Skeletal muscle tissue (tissue), 3 donors: ENCODE measurements at regions not wholly inside any gene's neighbourhood (a gene's known extent, or its start where the extent isn't known, plus 50 kb on each side); places are given as distances from the start of the nearest gene placed in this dataset.

Experiments used
- H3K27ac ChIP-seq: one replicate; pipeline ENCODE4 v1.7.0; 2013; ENCODE audit warnings: mild to moderate bottlenecking, low read depth, low read length, inconsistent platforms
- H3K27me3 ChIP-seq, 3 donors: one replicate each; pipeline ENCODE4 v1.7.0; 2013; ENCODE audit warnings: low read length in 3 of 3; ENCODE audit not compliant: control insufficient read depth in 3 of 3, insufficient read depth in 3 of 3
- H3K36me3 ChIP-seq, 3 donors: one replicate each; pipeline ENCODE4 v1.7.0; 2013; ENCODE audit warnings: low read length in 3 of 3; ENCODE audit not compliant: control insufficient read depth in 3 of 3, insufficient read depth in 3 of 3
- H3K4me1 ChIP-seq, 3 donors: one replicate each; pipeline ENCODE4 v1.7.0; 2013; ENCODE audit warnings: low read length in 3 of 3, mild to moderate bottlenecking in 3 of 3; ENCODE audit not compliant: control insufficient read depth in 3 of 3, insufficient read depth in 3 of 3
- H3K4me3 ChIP-seq, 3 donors: one replicate each; pipeline ENCODE4 v1.7.0; 2013; ENCODE audit warnings: low read length in 3 of 3
- H3K9ac ChIP-seq, 3 donors: one replicate each; pipeline ENCODE4 v1.7.0; 2013; ENCODE audit warnings: low read length in 3 of 3, mild to moderate bottlenecking in 3 of 3, moderate library complexity in 2 of 3, low read depth in 1 of 3
- H3K9me3 ChIP-seq, 3 donors: one replicate each; pipeline ENCODE4 v1.7.0; 2013; ENCODE audit warnings: low read length in 3 of 3; ENCODE audit not compliant: control insufficient read depth in 3 of 3
- donor health status: Osteomylitis.

- Histone ChIP-seq H3K4me1 (peaks cover 0 to 3% (median 0%) of the 10 kb centered on the region in 3 donors), H3K4me3 (no peak overlapping the region), H3K9me3 (no peaks in the 10 kb centered on the region), H3K27me3 (no peaks in the 10 kb centered on the region), H3K9ac (no peak overlapping the region), H3K36me3 (no peaks in the 10 kb centered on the region), H3K27ac (no peak overlapping the region)
These were observed 100.2 kb downstream of the TNFSF18 start for GRCh38 chr1:172950528-172950927.

GRCh38 chr1:172951730-172952365 is 98.9 kb downstream of the TNFSF18 start:
- Histone ChIP-seq H3K36me3 (no peaks in the 10 kb centered on the region), H3K4me3 (no peak overlapping the region), H3K27me3 (no peaks in the 10 kb centered on the region), H3K9ac (no peak overlapping the region), H3K4me1 (peaks cover 0 to 3% (median 0%) of the 10 kb centered on the region in 3 donors), H3K9me3 (no peaks in the 10 kb centered on the region), H3K27ac (no peak overlapping the region)

- peaks cover 0 to 3% (median 0%) of the 10 kb centered on the region in 3 donors for H3K4me1 ChIP-seq
- H3K27me3 ChIP-seq: no peaks in the 10 kb centered on the region
- no peaks in the 10 kb centered on the region for H3K36me3 ChIP-seq
- H3K4me3 ChIP-seq: no peak overlapping the region
- no peak overlapping the region for H3K9ac ChIP-seq
- no peaks in the 10 kb centered on the region for H3K9me3 ChIP-seq
- H3K27ac ChIP-seq: no peak overlapping the region
These were observed 98.2 kb downstream of the TNFSF18 start for GRCh38 chr1:172952516-172952915.

- no peaks in the 10 kb centered on the region for H3K27me3 ChIP-seq
- no peaks in the 10 kb centered on the region for H3K4me1 ChIP-seq
- H3K9ac ChIP-seq: no peak overlapping the region
These were observed 96.1 kb downstream of the TNFSF18 start for GRCh38 chr1:172954476-172955150.

GRCh38 chr1:172955161-172955815 is 95.5 kb downstream of the TNFSF18 start:
- H3K27ac ChIP-seq: no peak overlapping the region
- H3K27me3 ChIP-seq: no peaks in the 10 kb centered on the region
- H3K9me3 ChIP-seq: peaks cover 0 to 3% (median 0%) of the 10 kb centered on the region in 3 donors
- no peak overlapping the region for H3K9ac ChIP-seq
- no peak overlapping the region for H3K4me3 ChIP-seq
- no peaks in the 10 kb centered on the region for H3K4me1 ChIP-seq
- no peaks in the 10 kb centered on the region for H3K36me3 ChIP-seq

More at GRCh38 chr1:172954476-172955150, 96.1 kb downstream of the TNFSF18 start:
- Histone ChIP-seq H3K4me3 (no peak overlapping the region), H3K36me3 (no peaks in the 10 kb centered on the region), H3K9me3 (no peaks in the 10 kb centered on the region), H3K27ac (no peak overlapping the region)

GRCh38 chr1:172956871-172957270 is 93.9 kb downstream of the TNFSF18 start:
- no peak overlapping the region for H3K27ac ChIP-seq
- H3K27me3 ChIP-seq: no peaks in the 10 kb centered on the region
- H3K9ac ChIP-seq: no peak overlapping the region
- peaks cover 0 to 3% (median 0%) of the 10 kb centered on the region in 3 donors for H3K9me3 ChIP-seq
- no peaks in the 10 kb centered on the region for H3K4me1 ChIP-seq
- no peak overlapping the region for H3K4me3 ChIP-seq
- H3K36me3 ChIP-seq: no peaks in the 10 kb centered on the region

GRCh38 chr1:172957491-172957890 is 93.2 kb downstream of the TNFSF18 start:
- Histone ChIP-seq H3K9ac (no peak overlapping the region), H3K9me3 (peaks cover 0 to 3% (median 0%) of the 10 kb centered on the region in 3 donors), H3K4me1 (no peaks in the 10 kb centered on the region), H3K27me3 (no peaks in the 10 kb centered on the region), H3K27ac (no peak overlapping the region), H3K36me3 (no peaks in the 10 kb centered on the region), H3K4me3 (no peak overlapping the region)

GRCh38 chr1:172959571-172959970 is 91.2 kb downstream of the TNFSF18 start:
- no peaks in the 10 kb centered on the region for H3K36me3 ChIP-seq
- peaks cover 0 to 3% (median 0%) of the 10 kb centered on the region in 3 donors for H3K9me3 ChIP-seq
- no peaks in the 10 kb centered on the region for H3K4me1 ChIP-seq
- H3K27ac ChIP-seq: no peak overlapping the region
- no peak overlapping the region for H3K9ac ChIP-seq
- H3K4me3 ChIP-seq: no peak overlapping the region
- H3K27me3 ChIP-seq: no peaks in the 10 kb centered on the region

GRCh38 chr1:172960019-172960418 is 90.7 kb downstream of the TNFSF18 start:
- no peaks in the 10 kb centered on the region for H3K4me1 ChIP-seq

More at GRCh38 chr1:172960019-172960418, 90.7 kb downstream of the TNFSF18 start:
- Histone ChIP-seq H3K27ac (no peak overlapping the region), H3K27me3 (no peaks in the 10 kb centered on the region), H3K4me3 (no peak overlapping the region), H3K9me3 (peaks cover 0 to 3% (median 0%) of the 10 kb centered on the region in 3 donors), H3K9ac (no peak overlapping the region), H3K36me3 (no peaks in the 10 kb centered on the region)
